Prostate gland (tissue), 2 donors: ENCODE measurements at regions not wholly inside any gene's neighbourhood (a gene's known extent, or its start where the extent isn't known, plus 50 kb on each side); places are given as distances from the start of the nearest gene placed in this dataset.

Experiments used
- CTCF ChIP-seq, 4 experiments: fragments of 200-600 bp in 2 of 4; fragments of 450-650 bp in 2 of 4; sonication (generic) in 2 of 4; IDR thresholded peaks; 1 replicate in 3 of 4; 2 replicates in 1 of 4; pipeline ENCODE4 v1.5.1; 2016 to 2019; ENCODE audit warnings: antibody characterized with exemption in 4 of 4, mild to moderate bottlenecking in 2 of 4, moderate library complexity in 2 of 4
- POLR2A ChIP-seq: fragments of 450-650 bp; IDR thresholded peaks from one replicate; pipeline ENCODE4 v1.6.1; 2016; ENCODE audit warnings: antibody characterized with exemption, mild to moderate bottlenecking
- POLR2AphosphoS5 ChIP-seq: sonication (generic); formaldehyde crosslinking; IDR thresholded peaks from one replicate; pipeline ENCODE4 v1.6.1; 2017; ENCODE audit warnings: antibody characterized with exemption

- TF ChIP-seq CTCF (IDR thresholded peaks at IDR 0.05): no peak
- TF ChIP-seq POLR2A: no peak
- no peak for TF ChIP-seq POLR2AphosphoS5
These were observed 506.9 kb downstream of the BCL11A start for GRCh38 chr2:60046529-60046928.
